K562 (cell line): ENCODE measurements at regions not wholly inside any gene's neighbourhood (a gene's known extent, or its start where the extent isn't known, plus 50 kb on each side); places are given as distances from the start of the nearest gene placed in this dataset.

Experiments
- ATAC-seq: fragments of 200-7000 bp; cut with Tn5 transposase; 3 replicates; pipeline ENCODE4 v1.9.1; 2020; ENCODE audit warnings: moderate library complexity
- BruUV-seq: library from RNA; stranded (reverse); fragments of 400-500 nt; replicated peaks from 2 replicates; lab custom pipeline; 2021; lab: Mats Ljungman, UMichigan
- CTCF ChIA-PET: fragments of 300-600 bp; formaldehyde crosslinking; extraction: SDS; loops from one replicate; lab custom pipeline; 2021; ENCODE audit warnings: low intra/inter-chr PET ratio; lab: Yijun Ruan, JAX
- POLR2A ChIA-PET: fragments of 300-600, 350-650 bp; sonication (Branson Sonifier 250); formaldehyde crosslinking; extraction: SDS; loops from one replicate; lab custom pipeline; 2021; ENCODE audit warnings: antibody characterized with exemption, inconsistent platforms; lab: Yijun Ruan, JAX
- DNase-seq, 4 experiments: peaks; one replicate each; pipeline versions ENCODE4 v3.0.0 to v3.0.0-alpha.2; 2011 to 2018; ENCODE audit warnings: low spot score in 3 of 4, mixed read lengths in 3 of 4; ENCODE audit errors: extremely low read depth in 1 of 4
- FAIRE-seq: peaks from 2 replicates; lab custom pipeline; 2011; peaks lifted over from hg19 to GRCh38; lab: Jason Lieb, UNC
- H2AFZ ChIP-seq: 2 replicates; pipeline ENCODE4 v1.6.0; 2011; ENCODE audit warnings: low read depth, low read length, control low read depth, inconsistent platforms
- H3K27ac ChIP-seq: fragments of 200-600 bp; 3 replicates; pipeline ENCODE4 v1.8.0; 2011; ENCODE audit warnings: low read depth, mild to moderate bottlenecking, control low read depth, inconsistent platforms, low read length, moderate library complexity, mixed read lengths; ENCODE audit errors: extremely low read depth
- H3K27me3 ChIP-seq, 2 experiments: fragments of 300-600 bp in 1 of 2; 2 replicates in 1 of 2; 3 replicates in 1 of 2; pipeline versions ENCODE4 v1.6.0 to v1.8.0; 2011; ENCODE audit warnings: inconsistent platforms in 2 of 2, low read length in 2 of 2, mild to moderate bottlenecking in 1 of 2, mixed read lengths in 1 of 2, moderate library complexity in 1 of 2; ENCODE audit not compliant: control insufficient read depth in 2 of 2, insufficient read depth in 2 of 2
- H3K36me3 ChIP-seq: fragments of 300-600 bp; 3 replicates; pipeline ENCODE4 v1.8.0; 2011; ENCODE audit warnings: mild to moderate bottlenecking, low read length, inconsistent platforms; ENCODE audit not compliant: control insufficient read depth, insufficient read depth
- H3K4me1 ChIP-seq, 2 experiments: fragments of 200-600 bp in 1 of 2; replicated peaks in 1 of 2; 2 replicates in 1 of 2; 3 replicates in 1 of 2; pipeline versions ENCODE4 v1.5.1 to v1.8.0; 2011; ENCODE audit warnings: inconsistent platforms in 2 of 2, low read length in 2 of 2, mild to moderate bottlenecking in 1 of 2, mixed read lengths in 1 of 2, moderate library complexity in 1 of 2; ENCODE audit not compliant: control insufficient read depth in 2 of 2, insufficient read depth in 2 of 2
- H3K4me2 ChIP-seq: 2 replicates; pipeline ENCODE4 v1.6.1; 2011; ENCODE audit warnings: low read length, control low read depth, inconsistent platforms, mixed read lengths; ENCODE audit not compliant: insufficient read depth
- H3K4me3 ChIP-seq: fragments of 200-600 bp; sonication (generic), shearing (Covaris generic); 2 replicates; pipeline ENCODE4 v1.5.1; 2016; ENCODE audit warnings: control low read depth, inconsistent platforms
- H3K79me2 ChIP-seq: fragments of 200-600 bp; 3 replicates; pipeline ENCODE4 v1.8.0; 2011; ENCODE audit warnings: low read length, inconsistent platforms; ENCODE audit not compliant: control insufficient read depth, insufficient read depth
- H3K9ac ChIP-seq, 2 experiments: 2 replicates each; pipeline versions ENCODE4 v1.6.0 to v1.6.1; 2011; ENCODE audit warnings: low read depth in 2 of 2, low read length in 2 of 2, control low read depth in 1 of 2, inconsistent platforms in 1 of 2, mild to moderate bottlenecking in 1 of 2, mixed read lengths in 1 of 2; ENCODE audit not compliant: insufficient read depth in 1 of 2
- H3K9me1 ChIP-seq: one replicate; pipeline ENCODE4 v1.6.0; 2011; ENCODE audit warnings: inconsistent platforms, mild to moderate bottlenecking, low read length, moderate library complexity; ENCODE audit not compliant: control insufficient read depth, insufficient read depth
- H3K9me3 ChIP-seq: replicated peaks from 2 replicates; pipeline ENCODE4 v1.5.1; 2011; ENCODE audit warnings: low read depth, low read length, inconsistent platforms; ENCODE audit not compliant: control insufficient read depth, insufficient read depth
- H4K20me1 ChIP-seq: replicated peaks from 2 replicates; pipeline ENCODE4 v1.6.1; 2011; ENCODE audit warnings: low read length, inconsistent platforms, mixed read lengths; ENCODE audit not compliant: control insufficient read depth, insufficient read depth
- CBX2 ChIP-seq: fragments of 200-600 bp; sonication (generic); IDR thresholded peaks from one replicate; pipeline ENCODE4 v1.6.1; 2012; ENCODE audit warnings: mild to moderate bottlenecking, low read length, inconsistent platforms; ENCODE audit not compliant: insufficient read depth, poor library complexity, severe bottlenecking
- CCNT2 ChIP-seq: IDR thresholded peaks from 2 replicates; pipeline ENCODE4 v1.6.1; 2011; ENCODE audit warnings: borderline replicate concordance, low read depth, mild to moderate bottlenecking, moderate library complexity, mixed read lengths, low read length; ENCODE audit not compliant: insufficient read length; ENCODE audit errors: extremely low read depth
- CHAMP1 ChIP-seq: fragments of 450-650 bp; IDR thresholded peaks from 2 replicates; pipeline ENCODE4 v1.6.1; 2016; ENCODE audit warnings: mild to moderate bottlenecking
- DPF2 ChIP-seq: fragments of 450-650 bp; IDR thresholded peaks from 2 replicates; pipeline ENCODE4 v1.6.1; 2016
- MTA2 ChIP-seq: fragments of 450-650 bp; IDR thresholded peaks from 2 replicates; pipeline ENCODE4 v1.6.1; 2016; ENCODE audit warnings: low read depth
- MYC ChIP-seq, 2 experiments: fragments of 250-450 bp in 1 of 2; sonication (Bioruptor Pico) in 1 of 2; IDR thresholded peaks; 2 replicates each; pipeline versions ENCODE4 v1.5.1 to v1.6.1; 2012 to 2021; ENCODE audit warnings: low read depth in 2 of 2, borderline replicate concordance in 1 of 2, improper control_type of control experiment in 1 of 2, low read length in 1 of 2, mild to moderate bottlenecking in 1 of 2, moderate library complexity in 1 of 2
- NCOA4 ChIP-seq: fragments of 450-650 bp; IDR thresholded peaks from 2 replicates; pipeline ENCODE4 v1.6.1; 2018; ENCODE audit warnings: mild to moderate bottlenecking; ENCODE audit not compliant: partially characterized antibody
- NFIC ChIP-seq: fragments of 450-650 bp; IDR thresholded peaks from 2 replicates; pipeline ENCODE4 v1.6.1; 2017; ENCODE audit warnings: mild to moderate bottlenecking, inconsistent platforms
- PHB2 ChIP-seq: fragments of 450-650 bp; IDR thresholded peaks from 2 replicates; pipeline ENCODE4 v1.6.1; 2017; ENCODE audit warnings: low read depth
- SMARCE1 ChIP-seq: fragments of 450-650 bp; IDR thresholded peaks from 2 replicates; pipeline ENCODE4 v1.7.1; 2016; ENCODE audit warnings: mild to moderate bottlenecking
- TAL1 ChIP-seq: fragments of 450-650 bp; IDR thresholded peaks from 2 replicates; pipeline ENCODE4 v1.6.1; 2016; ENCODE audit warnings: mild to moderate bottlenecking
- ZEB2 ChIP-seq: fragments of 450-650 bp; IDR thresholded peaks from 2 replicates; pipeline ENCODE4 v1.6.1; 2016
- ZNF316 ChIP-seq: fragments of 450-650 bp; IDR thresholded peaks from 2 replicates; pipeline ENCODE4 v1.6.1; 2016
- ZNF609 ChIP-seq: sonication (generic); formaldehyde crosslinking; IDR thresholded peaks from 2 replicates; pipeline ENCODE4 v1.8.1; 2023; ENCODE audit warnings: missing genetic modification reagents, mild to moderate bottlenecking, borderline replicate concordance
- WGBS: fragments of 100-300 bp; shearing (Covaris generic); methylation state at CpG from one replicate; pipeline ENCODE4 v1.1.6; 2016; ENCODE audit warnings: low coverage, mixed read lengths; ENCODE audit not compliant: insufficient coverage; ENCODE audit errors: missing lambda C conversion rate; 5-methylcytosine and 5-hydroxymethylcytosine counted together
- in situ Hi-C: fragments of 300-500 bp; cut with MboI; formaldehyde crosslinking; loops from 4 replicates; pipeline ENCODE4 v1.15.0; 2018; ENCODE audit warnings: inconsistent platforms, mixed read lengths
- intact Hi-C: fragments of 100-400 bp; cut with micrococcal nuclease; formaldehyde crosslinking; loops from 2 replicates; pipeline ENCODE4 v1.14.2; 2022
- TF ChIP-seq, protein P1 (sequence below): sonication (generic); formaldehyde crosslinking; IDR thresholded peaks from 2 replicates; pipeline ENCODE4 v1.8.1; 2023; ENCODE audit warnings: mild to moderate bottlenecking, missing genetic modification reagents

DNA sequence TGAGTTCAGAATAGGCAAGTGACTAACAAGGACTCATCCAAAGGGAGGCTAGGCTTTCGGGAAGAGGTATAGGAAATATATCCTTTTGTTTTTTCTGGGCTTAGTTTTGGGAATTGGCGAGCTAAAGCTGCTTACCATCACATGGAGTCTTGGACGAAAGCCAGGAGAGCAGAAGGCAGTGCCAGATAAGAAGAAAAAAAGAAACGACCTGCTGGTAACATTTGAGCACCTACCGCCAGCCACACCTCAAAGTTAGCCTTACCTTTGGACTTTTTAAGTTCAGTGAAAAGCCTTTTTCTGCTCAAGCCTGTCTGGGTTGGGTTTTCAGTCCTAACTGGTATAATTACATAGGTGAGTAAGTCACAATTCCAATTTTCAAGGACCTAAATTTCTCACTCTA lies 85.1 kb upstream of the LCORL start:
- BruUV-seq = no TSS peak
- 0% methylated on average over 5 of the region's 5 CpGs for WGBS
- intact Hi-C loops (no loop called here), in situ Hi-C loops (no loop called here)
- Histone ChIP-seq H3K4me1 (peaks cover 3 to 11% of the 10 kb centered on the region in 2 experiments; a peak in 2 of 5 replicates), H3K9me1 (no peaks in the 10 kb centered on the region), H3K36me3 (no peaks in the 10 kb centered on the region), H3K9me3 (no peaks in the 10 kb centered on the region), H2AFZ (peak overlapping the region; percentile 72), H3K4me3 (no peak overlapping the region), H3K79me2 (no peaks in the 10 kb centered on the region), H3K4me2 (peak overlapping the region; percentile 57), H3K27me3 (no peaks in the 10 kb centered on the region; a peak in 1 of 5 replicates), H3K27ac (peak overlapping the region; percentile 41; the same call in 1 of the 3 replicates), H3K9ac (no peak overlapping the region), H4K20me1 (no peaks in the 10 kb centered on the region)
- FAIRE-seq (peak; percentile 42), DNase-seq (peak in 3 of 4 experiments; percentile 14 to 82 (median 48)), ATAC-seq (peak; percentile 74)
- CTCF ChIA-PET = no interaction called here
- POLR2A ChIA-PET = interaction anchor here (1.3 kb wide), 1 partner anchor 11 kb away, joined by 4 read pairs; no protein-coding TSS in a partner anchor
- no peak for TF ChIP-seq NCOA4
- TF ChIP-seq CCNT2 = peak; percentile 32
- no peak for TF ChIP-seq PHB2
- TF ChIP-seq MYC (IDR thresholded peaks at IDR 0.05; ENCODE audit: low read depth, low read length) = peak; percentile 31; the same call in 1 of the 2 replicates
- TF ChIP-seq MYC (CRISPR knock-in tag; IDR thresholded peaks at IDR 0.05; ENCODE audit: borderline replicate concordance, low read depth) = no peak
- no peak for TF ChIP-seq CHAMP1
- TF ChIP-seq NFIC = peak; percentile 97
- no peak for TF ChIP-seq ZNF609
- TF ChIP-seq, protein P1, sequence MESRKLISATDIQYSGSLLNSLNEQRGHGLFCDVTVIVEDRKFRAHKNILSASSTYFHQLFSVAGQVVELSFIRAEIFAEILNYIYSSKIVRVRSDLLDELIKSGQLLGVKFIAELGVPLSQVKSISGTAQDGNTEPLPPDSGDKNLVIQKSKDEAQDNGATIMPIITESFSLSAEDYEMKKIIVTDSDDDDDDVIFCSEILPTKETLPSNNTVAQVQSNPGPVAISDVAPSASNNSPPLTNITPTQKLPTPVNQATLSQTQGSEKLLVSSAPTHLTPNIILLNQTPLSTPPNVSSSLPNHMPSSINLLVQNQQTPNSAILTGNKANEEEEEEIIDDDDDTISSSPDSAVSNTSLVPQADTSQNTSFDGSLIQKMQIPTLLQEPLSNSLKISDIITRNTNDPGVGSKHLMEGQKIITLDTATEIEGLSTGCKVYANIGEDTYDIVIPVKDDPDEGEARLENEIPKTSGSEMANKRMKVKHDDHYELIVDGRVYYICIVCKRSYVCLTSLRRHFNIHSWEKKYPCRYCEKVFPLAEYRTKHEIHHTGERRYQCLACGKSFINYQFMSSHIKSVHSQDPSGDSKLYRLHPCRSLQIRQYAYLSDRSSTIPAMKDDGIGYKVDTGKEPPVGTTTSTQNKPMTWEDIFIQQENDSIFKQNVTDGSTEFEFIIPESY = no peak
- TF ChIP-seq ZNF316 = no peak
- peak; percentile 70 for TF ChIP-seq SMARCE1
- TF ChIP-seq MTA2 = peak; percentile 59
- peak; percentile 73 for TF ChIP-seq TAL1
- peak; percentile 64 for TF ChIP-seq ZEB2
- TF ChIP-seq DPF2 = peak; percentile 77
- no peak for TF ChIP-seq CBX2
